ENCODE measurements at regions not wholly inside any gene's neighbourhood (a gene's known extent, or its start where the extent isn't known, plus 50 kb on each side); places are given as distances from the start of the nearest gene placed in this dataset.

GRCh38 chr3:28761375-28761774 is 412.8 kb upstream of the AZI2 start:
- no peak for TF ChIP-seq CTCF (IDR thresholded peaks at IDR 0.05; ENCODE audit: insufficient read depth, low read length, poor library complexity, severe bottlenecking)
- no peak for TF ChIP-seq EZH2phosphoT487 (conservative IDR thresholded peaks at IDR 0.05; ENCODE audit: low read length)
- Histone ChIP-seq H3K4me3 (ENCODE audit: insufficient read depth, low read length, poor library complexity, severe bottlenecking) (no peak overlapping the region), H3K36me3 (ENCODE audit: low read length) (no peaks in the 10 kb centered on the region), H3K9me2 (replicated peaks; ENCODE audit: insufficient read depth, low read length) (no peaks in the 10 kb centered on the region), H3K27me3 (ENCODE audit: low read length) (no peaks in the 10 kb centered on the region), H3K4me2 (ENCODE audit: low read depth, low read length, poor library complexity, severe bottlenecking) (no peak overlapping the region), H3K9ac (ENCODE audit: low read length) (no peak overlapping the region), H3K27ac (ENCODE audit: low read depth, low read length) (no peak overlapping the region), H2AFZ (ENCODE audit: low read depth, low read length, severe bottlenecking) (no peak overlapping the region), H3F3A (ENCODE audit: insufficient read depth) (no peaks in the 10 kb centered on the region), H3K79me2 (ENCODE audit: insufficient read depth, low read length) (no peaks in the 10 kb centered on the region), H3K9me3 (ENCODE audit: insufficient read depth, low read length) (no peaks in the 10 kb centered on the region), H4K20me1 (ENCODE audit: low read depth, low read length) (no peaks in the 10 kb centered on the region)

GRCh38 chr3:28765194-28765593 is 416.6 kb upstream of the AZI2 start:
- Histone ChIP-seq H3K4me2 (ENCODE audit: low read depth, low read length, poor library complexity, severe bottlenecking) (no peak overlapping the region), H3F3A (ENCODE audit: insufficient read depth) (no peaks in the 10 kb centered on the region), H4K20me1 (ENCODE audit: low read depth, low read length) (no peaks in the 10 kb centered on the region), H3K9ac (ENCODE audit: low read length) (no peak overlapping the region), H3K9me3 (ENCODE audit: insufficient read depth, low read length) (no peaks in the 10 kb centered on the region), H2AFZ (ENCODE audit: low read depth, low read length, severe bottlenecking) (no peak overlapping the region), H3K27me3 (ENCODE audit: low read length) (no peaks in the 10 kb centered on the region), H3K79me2 (ENCODE audit: insufficient read depth, low read length) (no peaks in the 10 kb centered on the region), H3K9me2 (replicated peaks; ENCODE audit: insufficient read depth, low read length) (no peaks in the 10 kb centered on the region), H3K4me3 (ENCODE audit: insufficient read depth, low read length, poor library complexity, severe bottlenecking) (no peak overlapping the region), H3K27ac (ENCODE audit: low read depth, low read length) (no peak overlapping the region), H3K36me3 (ENCODE audit: low read length) (no peaks in the 10 kb centered on the region)
- no peak for TF ChIP-seq EZH2phosphoT487 (conservative IDR thresholded peaks at IDR 0.05; ENCODE audit: low read length)
- no peak for TF ChIP-seq CTCF (IDR thresholded peaks at IDR 0.05; ENCODE audit: insufficient read depth, low read length, poor library complexity, severe bottlenecking)

GRCh38 chr3:28768439-28768838 is 419.8 kb upstream of the AZI2 start:
- Histone ChIP-seq H3K27me3 (ENCODE audit: low read length) (no peaks in the 10 kb centered on the region), H3F3A (ENCODE audit: insufficient read depth) (no peaks in the 10 kb centered on the region), H4K20me1 (ENCODE audit: low read depth, low read length) (no peaks in the 10 kb centered on the region), H3K9me2 (replicated peaks; ENCODE audit: insufficient read depth, low read length) (no peaks in the 10 kb centered on the region), H3K9me3 (ENCODE audit: insufficient read depth, low read length) (no peaks in the 10 kb centered on the region), H3K27ac (ENCODE audit: low read depth, low read length) (no peak overlapping the region), H3K36me3 (ENCODE audit: low read length) (no peaks in the 10 kb centered on the region), H2AFZ (ENCODE audit: low read depth, low read length, severe bottlenecking) (no peak overlapping the region), H3K79me2 (ENCODE audit: insufficient read depth, low read length) (no peaks in the 10 kb centered on the region), H3K4me3 (ENCODE audit: insufficient read depth, low read length, poor library complexity, severe bottlenecking) (no peak overlapping the region), H3K4me2 (ENCODE audit: low read depth, low read length, poor library complexity, severe bottlenecking) (no peak overlapping the region), H3K9ac (ENCODE audit: low read length) (no peak overlapping the region)
- TF ChIP-seq CTCF (IDR thresholded peaks at IDR 0.05; ENCODE audit: insufficient read depth, low read length, poor library complexity, severe bottlenecking) (no peak), EZH2phosphoT487 (conservative IDR thresholded peaks at IDR 0.05; ENCODE audit: low read length) (no peak)
